ENCODE measurements at regions not wholly inside any gene's neighbourhood (a gene's known extent, or its start where the extent isn't known, plus 50 kb on each side); places are given as distances from the start of the nearest gene placed in this dataset.

DNA sequence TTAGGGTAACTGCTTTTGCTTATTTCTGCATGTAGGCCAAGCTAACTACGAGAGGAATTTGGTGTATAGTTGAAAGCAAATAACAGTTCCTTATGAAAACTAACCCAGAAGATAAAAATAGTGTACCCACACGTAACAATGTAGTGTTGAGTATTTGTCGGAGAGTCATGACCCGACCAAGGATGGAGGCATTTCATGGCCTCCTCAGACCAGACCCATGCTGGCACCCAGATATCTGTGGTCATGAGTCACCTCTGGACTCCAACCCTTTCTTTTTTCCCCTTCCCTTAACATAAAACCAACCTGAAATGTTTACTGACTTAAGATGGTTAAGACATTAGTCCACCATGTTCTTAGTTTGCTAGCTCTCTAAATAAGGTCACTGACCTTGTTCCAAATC lies 318.7 kb downstream of the NOL4 start:
- TF ChIP-seq, protein P1, sequence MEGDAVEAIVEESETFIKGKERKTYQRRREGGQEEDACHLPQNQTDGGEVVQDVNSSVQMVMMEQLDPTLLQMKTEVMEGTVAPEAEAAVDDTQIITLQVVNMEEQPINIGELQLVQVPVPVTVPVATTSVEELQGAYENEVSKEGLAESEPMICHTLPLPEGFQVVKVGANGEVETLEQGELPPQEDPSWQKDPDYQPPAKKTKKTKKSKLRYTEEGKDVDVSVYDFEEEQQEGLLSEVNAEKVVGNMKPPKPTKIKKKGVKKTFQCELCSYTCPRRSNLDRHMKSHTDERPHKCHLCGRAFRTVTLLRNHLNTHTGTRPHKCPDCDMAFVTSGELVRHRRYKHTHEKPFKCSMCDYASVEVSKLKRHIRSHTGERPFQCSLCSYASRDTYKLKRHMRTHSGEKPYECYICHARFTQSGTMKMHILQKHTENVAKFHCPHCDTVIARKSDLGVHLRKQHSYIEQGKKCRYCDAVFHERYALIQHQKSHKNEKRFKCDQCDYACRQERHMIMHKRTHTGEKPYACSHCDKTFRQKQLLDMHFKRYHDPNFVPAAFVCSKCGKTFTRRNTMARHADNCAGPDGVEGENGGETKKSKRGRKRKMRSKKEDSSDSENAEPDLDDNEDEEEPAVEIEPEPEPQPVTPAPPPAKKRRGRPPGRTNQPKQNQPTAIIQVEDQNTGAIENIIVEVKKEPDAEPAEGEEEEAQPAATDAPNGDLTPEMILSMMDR (IDR thresholded peaks at IDR 0.05) = no peak
- TF ChIP-seq ZFX (IDR thresholded peaks at IDR 0.05; ENCODE audit: borderline replicate concordance) = no peak
- H3K27ac ChIP-seq = no peak overlapping the region

- no peak overlapping the region for H3K27ac ChIP-seq
- TF ChIP-seq ZFX (IDR thresholded peaks at IDR 0.05; ENCODE audit: borderline replicate concordance) = no peak
- TF ChIP-seq, protein P1 (IDR thresholded peaks at IDR 0.05) = no peak
Measured at GRCh38 chr18:33901894-33902512, 322.7 kb downstream of the NOL4 start.

GRCh38 chr18:33900638-33901037 lies 322.6 kb downstream of the ASXL3 start:
- TF ChIP-seq, protein P1 (IDR thresholded peaks at IDR 0.05) = no peak
- no peak for TF ChIP-seq ZFX (IDR thresholded peaks at IDR 0.05; ENCODE audit: borderline replicate concordance)
- H3K27ac ChIP-seq = no peak overlapping the region

- no peak overlapping the region for H3K27ac ChIP-seq
- TF ChIP-seq ZFX (IDR thresholded peaks at IDR 0.05; ENCODE audit: borderline replicate concordance) = no peak
- TF ChIP-seq, protein P1 (IDR thresholded peaks at IDR 0.05) = no peak
Measured at GRCh38 chr18:33898427-33898826, 320.4 kb downstream of the ASXL3 start.

DNA sequence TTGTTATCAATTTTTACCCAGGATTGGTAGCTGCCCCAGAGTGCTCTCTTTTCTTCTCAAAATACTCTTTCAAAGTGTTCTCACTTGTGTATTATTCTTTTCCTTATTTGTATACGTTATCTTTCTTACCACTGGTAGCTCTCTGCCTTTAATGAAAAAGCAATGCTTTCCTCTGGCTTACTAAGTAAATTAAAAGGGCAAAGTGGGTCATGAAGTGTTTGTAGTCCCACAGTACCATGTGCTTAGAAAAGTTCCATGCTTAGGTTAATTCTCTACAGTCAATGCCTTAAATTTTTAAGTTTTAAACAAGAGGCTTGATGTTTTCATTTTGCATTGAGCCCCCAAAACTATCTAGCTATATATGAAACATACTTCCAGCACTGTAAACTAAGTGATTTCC lies 300.2 kb downstream of the ASXL3 start:
- H3K27ac ChIP-seq = no peak overlapping the region
- TF ChIP-seq, protein P1 (IDR thresholded peaks at IDR 0.05) = no peak
- TF ChIP-seq ZFX (IDR thresholded peaks at IDR 0.05; ENCODE audit: borderline replicate concordance) = no peak

DNA sequence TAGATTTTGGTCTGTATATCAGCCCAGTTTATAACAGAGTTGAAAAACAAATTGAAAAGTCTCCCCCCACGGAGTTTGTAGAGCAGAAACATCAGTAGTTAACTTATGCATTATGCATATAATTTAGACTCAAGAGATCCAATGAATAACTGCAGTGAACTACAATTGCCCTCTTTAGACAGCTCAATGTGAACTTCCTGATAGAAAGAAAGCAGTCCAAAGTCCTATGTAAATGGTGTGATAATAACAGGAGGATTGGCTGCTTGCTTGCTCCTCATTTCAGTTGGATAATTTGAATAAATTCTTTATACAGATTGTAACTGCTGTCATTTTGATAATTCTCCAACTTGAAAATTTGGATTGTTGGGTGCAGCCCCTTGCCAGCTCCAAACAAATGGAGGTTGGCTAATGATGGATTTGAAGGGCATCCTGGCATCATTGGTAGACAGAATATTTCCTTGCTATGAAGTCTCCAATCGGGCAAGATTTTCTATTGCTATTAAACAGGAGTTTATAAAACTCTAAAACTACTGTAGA lies 297.1 kb downstream of the ASXL3 start:
- TF ChIP-seq, protein P1 (IDR thresholded peaks at IDR 0.05) = no peak
- no peak for TF ChIP-seq ZFX (IDR thresholded peaks at IDR 0.05; ENCODE audit: borderline replicate concordance)

GRCh38 chr18:33873112-33873511 lies 295.1 kb downstream of the ASXL3 start:
- TF ChIP-seq, protein P1 (IDR thresholded peaks at IDR 0.05) = no peak
- TF ChIP-seq ZFX (IDR thresholded peaks at IDR 0.05; ENCODE audit: borderline replicate concordance) = no peak
- H3K27ac ChIP-seq = no peak overlapping the region

More for the DNA sequence above, 297.1 kb downstream of the ASXL3 start:
- no peak overlapping the region for H3K27ac ChIP-seq
